IPS-NIHi7 (cell line): ENCODE measurements at regions not wholly inside any gene's neighbourhood (a gene's known extent, or its start where the extent isn't known, plus 50 kb on each side); places are given as distances from the start of the nearest gene placed in this dataset.

Experiments used
- DNase-seq: peaks from one replicate; pipeline ENCODE4 v3.0.0; 2012; ENCODE audit warnings: mixed read lengths; ENCODE audit errors: extremely low spot score

GRCh38 chr2:176388861-176389260, 119.6 kb downstream of the MTX2 start:
- DNase-seq: no peak

GRCh38 chr2:176390276-176391147, 121.3 kb downstream of the MTX2 start:
- DNase-seq: no peak

- DNase-seq: no peak
Measured at GRCh38 chr2:176391148-176391419, 121.8 kb downstream of the MTX2 start.

- no peak for DNase-seq
Measured at GRCh38 chr2:176392249-176392648, 123.0 kb downstream of the MTX2 start.

GRCh38 chr2:176392744-176393414, 123.6 kb downstream of the MTX2 start:
- no peak for DNase-seq

- DNase-seq: no peak
Measured at GRCh38 chr2:176395273-176395854, 126.1 kb downstream of the MTX2 start.

GRCh38 chr2:176398243-176399073, 129.2 kb downstream of the MTX2 start:
- no peak for DNase-seq

GRCh38 chr2:176399074-176399598, 129.9 kb downstream of the MTX2 start:
- DNase-seq: no peak

- no peak for DNase-seq
Measured at GRCh38 chr2:176405477-176405876, 136.2 kb downstream of the MTX2 start.

GRCh38 chr2:176407706-176408105, 138.5 kb downstream of the MTX2 start:
- no peak for DNase-seq

GRCh38 chr2:176409671-176410070, 140.4 kb downstream of the MTX2 start:
- DNase-seq: no peak

- no peak for DNase-seq
Measured at GRCh38 chr2:176412136-176412535, 142.9 kb downstream of the MTX2 start.

- DNase-seq: no peak
Measured at GRCh38 chr2:176413786-176414185, 144.5 kb downstream of the MTX2 start.

- no peak for DNase-seq
Measured at GRCh38 chr2:176414641-176415040, 145.4 kb downstream of the MTX2 start.

- DNase-seq: no peak
Measured at GRCh38 chr2:176415174-176415895, 146.1 kb downstream of the MTX2 start.

- no peak for DNase-seq
Measured at GRCh38 chr2:176415937-176416499, 146.8 kb downstream of the MTX2 start.

- no peak for DNase-seq
Measured at GRCh38 chr2:176418768-176419167, 149.5 kb downstream of the MTX2 start.

- DNase-seq: no peak
Measured at GRCh38 chr2:176419591-176420071, 150.4 kb downstream of the MTX2 start.

GRCh38 chr2:176421297-176422050, 152.2 kb downstream of the MTX2 start:
- DNase-seq: no peak

GRCh38 chr2:176423819-176424218, 154.6 kb downstream of the MTX2 start:
- DNase-seq: no peak
